Effector memory CD4-positive, alpha-beta T cell (primary cell): ENCODE measurements at regions not wholly inside any gene's neighbourhood (a gene's known extent, or its start where the extent isn't known, plus 50 kb on each side); places are given as distances from the start of the nearest gene placed in this dataset.

Source experiments
- DNase-seq, 3 donors: peaks; one replicate each; pipeline ENCODE4 v3.0.0-alpha.2; 2020
- H3K27ac ChIP-seq: 2 replicates; pipeline ENCODE4 v1.7.0; 2013; ENCODE audit warnings: mild to moderate bottlenecking, low read length, moderate library complexity; ENCODE audit not compliant: insufficient read depth, poor library complexity, severe bottlenecking
- H3K27me3 ChIP-seq: replicated peaks from 2 replicates; pipeline ENCODE4 v1.7.0; 2013; ENCODE audit warnings: mild to moderate bottlenecking, low read length; ENCODE audit not compliant: insufficient read depth, control insufficient read depth, poor library complexity, severe bottlenecking
- H3K36me3 ChIP-seq: 2 replicates; pipeline ENCODE4 v1.7.0; 2013; ENCODE audit warnings: mild to moderate bottlenecking, low read length, moderate library complexity; ENCODE audit not compliant: control insufficient read depth, insufficient read depth
- H3K4me1 ChIP-seq: 2 replicates; pipeline ENCODE4 v1.7.0; 2013; ENCODE audit warnings: low read length, mild to moderate bottlenecking; ENCODE audit not compliant: control insufficient read depth, insufficient read depth, poor library complexity, severe bottlenecking
- H3K4me3 ChIP-seq: 2 replicates; pipeline ENCODE4 v1.7.0; 2013; ENCODE audit warnings: low read length, low read depth, mild to moderate bottlenecking; ENCODE audit not compliant: insufficient read depth, poor library complexity, severe bottlenecking
- H3K9me3 ChIP-seq: 2 replicates; pipeline ENCODE4 v1.7.0; 2013; ENCODE audit warnings: mild to moderate bottlenecking, low read length, moderate library complexity; ENCODE audit not compliant: control insufficient read depth

DNA sequence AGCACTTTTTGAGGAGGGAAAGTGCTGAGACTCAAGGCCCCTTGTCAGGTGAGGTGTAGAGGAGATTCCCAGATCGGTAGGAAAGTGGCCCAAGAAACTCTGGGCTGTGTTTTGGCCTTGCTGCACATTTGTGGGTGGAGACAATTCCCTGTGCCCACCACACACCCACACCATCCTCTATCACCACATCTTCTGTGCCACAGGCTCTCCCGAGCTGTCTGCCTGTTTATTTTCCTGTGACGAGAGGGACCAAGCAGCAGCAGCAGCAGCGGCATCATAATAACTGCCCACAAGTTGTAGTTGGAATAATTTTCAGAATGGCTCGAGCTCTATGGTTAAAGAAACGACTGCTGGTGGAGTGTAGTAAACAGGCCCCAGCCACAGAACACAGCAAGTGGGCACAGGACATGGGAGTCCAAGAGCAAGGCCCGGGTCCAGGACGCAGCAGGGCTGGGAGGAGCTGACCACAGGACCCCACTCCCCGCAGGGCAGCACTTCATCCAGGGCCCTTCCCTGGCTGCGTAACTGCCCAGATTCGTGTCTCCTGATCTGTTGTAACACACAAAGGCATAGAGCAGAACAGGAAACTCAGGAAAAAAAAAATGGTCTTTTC, 55.6 kb upstream of the BCL2L14 start:
- no peak overlapping the region for H3K4me3 ChIP-seq
- no peaks in the 10 kb centered on the region for H3K9me3 ChIP-seq
- no peak for DNase-seq
- no peaks in the 10 kb centered on the region for H3K27me3 ChIP-seq
- H3K27ac ChIP-seq: no peak overlapping the region
- peaks cover 35% of the 10 kb centered on the region for H3K4me1 ChIP-seq
- H3K36me3 ChIP-seq: no peaks in the 10 kb centered on the region

DNA sequence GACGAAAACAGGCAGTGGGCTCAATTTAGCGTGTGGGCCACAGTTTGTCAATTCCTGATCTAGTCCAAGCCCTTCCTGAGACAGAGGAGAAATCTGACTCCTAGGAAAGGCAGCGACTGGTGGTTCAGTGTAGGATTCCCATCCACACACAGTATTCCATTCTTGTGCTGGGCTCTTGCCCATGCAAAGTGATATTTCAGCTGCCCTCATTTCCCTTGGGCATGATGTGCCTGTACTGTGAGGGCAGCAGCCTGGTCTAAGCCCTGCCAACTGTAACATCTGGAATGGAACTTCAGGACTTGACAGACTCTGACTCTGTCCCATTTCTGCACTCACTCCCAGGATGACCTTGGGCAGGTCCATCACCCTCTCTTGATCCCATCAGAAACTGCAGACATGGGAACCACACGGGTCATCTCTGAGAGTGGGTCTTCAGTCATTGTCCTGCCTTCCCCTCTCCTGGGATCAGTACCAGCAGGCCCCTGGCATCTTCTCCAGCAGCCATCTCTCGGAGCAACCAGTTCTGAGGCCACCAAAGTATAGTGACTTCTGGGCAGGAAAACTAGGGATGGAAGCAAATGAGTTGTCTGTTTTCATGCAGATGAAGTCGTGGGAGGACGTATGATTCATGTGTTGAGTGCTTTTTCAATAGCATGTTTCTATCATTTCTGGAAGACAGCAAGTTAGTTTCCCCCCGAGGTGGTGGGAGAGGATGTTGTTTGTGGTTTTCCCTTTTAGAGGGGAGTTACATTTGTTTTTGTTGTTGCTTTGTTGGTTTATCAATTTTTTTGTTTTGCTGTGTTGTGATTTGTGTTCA, 54.2 kb upstream of the BCL2L14 start:
- Histone ChIP-seq H3K4me3 (no peak overlapping the region), H3K27ac (no peak overlapping the region)
- no peak for DNase-seq

DNA sequence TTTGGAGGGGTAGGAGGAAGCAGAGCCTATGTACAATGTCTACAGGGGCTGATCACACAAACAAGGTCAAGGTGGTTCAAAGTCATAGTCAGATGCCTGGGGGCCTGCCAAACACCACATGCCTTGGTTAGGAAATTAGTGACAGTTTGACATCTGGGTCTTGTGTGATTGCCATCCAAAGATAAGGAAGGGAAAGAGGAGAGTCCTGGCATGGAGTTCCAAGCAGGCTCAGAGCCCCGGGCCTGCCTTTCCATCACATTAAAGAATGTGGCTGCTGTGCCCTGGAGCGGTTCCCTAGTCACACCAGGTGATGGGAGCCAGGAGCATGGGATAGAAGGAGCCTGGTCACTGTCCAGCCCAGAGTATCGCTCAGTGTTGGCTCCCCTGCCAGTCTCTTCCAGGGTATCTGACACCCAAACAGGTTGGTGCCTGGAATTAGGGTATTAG, 53.6 kb upstream of the BCL2L14 start:
- no peak overlapping the region for H3K4me3 ChIP-seq
- no peaks in the 10 kb centered on the region for H3K36me3 ChIP-seq
- H3K27ac ChIP-seq: no peak overlapping the region
- no peak for DNase-seq
- peaks cover 19% of the 10 kb centered on the region for H3K4me1 ChIP-seq
- H3K9me3 ChIP-seq: no peaks in the 10 kb centered on the region
- H3K27me3 ChIP-seq: no peaks in the 10 kb centered on the region

More for the DNA sequence above, 54.2 kb upstream of the BCL2L14 start:
- no peaks in the 10 kb centered on the region for H3K9me3 ChIP-seq
- H3K4me1 ChIP-seq: peaks cover 22% of the 10 kb centered on the region
- H3K36me3 ChIP-seq: no peaks in the 10 kb centered on the region
- H3K27me3 ChIP-seq: no peaks in the 10 kb centered on the region

GRCh38 chr12:12017798-12018197, 52.9 kb upstream of the BCL2L14 start:
- H3K27me3 ChIP-seq: no peaks in the 10 kb centered on the region
- H3K27ac ChIP-seq: no peak overlapping the region
- no peak overlapping the region for H3K4me3 ChIP-seq
- H3K36me3 ChIP-seq: no peaks in the 10 kb centered on the region
- no peak for DNase-seq
- peaks cover 12% of the 10 kb centered on the region for H3K4me1 ChIP-seq
- no peaks in the 10 kb centered on the region for H3K9me3 ChIP-seq

DNA sequence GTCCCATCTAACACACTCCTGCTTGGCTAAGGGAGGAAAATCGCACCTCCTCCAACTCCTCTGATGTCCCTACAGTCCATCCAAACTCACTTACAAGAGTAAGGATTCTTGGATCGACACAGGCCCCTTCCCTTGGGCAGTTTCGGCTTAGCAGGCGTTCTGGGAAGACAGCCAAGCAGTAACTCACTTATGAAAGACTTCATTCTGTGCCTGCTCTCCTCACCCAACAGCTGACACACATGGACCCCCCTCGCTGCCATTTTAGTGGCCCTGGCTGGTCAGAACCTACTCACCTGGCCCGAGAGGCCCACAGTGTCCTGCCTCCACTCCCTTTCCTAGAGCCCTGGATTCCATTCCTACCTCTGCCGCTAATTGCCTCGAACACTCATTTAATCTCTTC, 52.3 kb upstream of the BCL2L14 start:
- Histone ChIP-seq H3K36me3 (no peaks in the 10 kb centered on the region), H3K4me3 (no peak overlapping the region), H3K27me3 (no peaks in the 10 kb centered on the region), H3K27ac (no peak overlapping the region), H3K4me1 (peaks cover 11% of the 10 kb centered on the region), H3K9me3 (no peaks in the 10 kb centered on the region)
- no peak for DNase-seq

DNA sequence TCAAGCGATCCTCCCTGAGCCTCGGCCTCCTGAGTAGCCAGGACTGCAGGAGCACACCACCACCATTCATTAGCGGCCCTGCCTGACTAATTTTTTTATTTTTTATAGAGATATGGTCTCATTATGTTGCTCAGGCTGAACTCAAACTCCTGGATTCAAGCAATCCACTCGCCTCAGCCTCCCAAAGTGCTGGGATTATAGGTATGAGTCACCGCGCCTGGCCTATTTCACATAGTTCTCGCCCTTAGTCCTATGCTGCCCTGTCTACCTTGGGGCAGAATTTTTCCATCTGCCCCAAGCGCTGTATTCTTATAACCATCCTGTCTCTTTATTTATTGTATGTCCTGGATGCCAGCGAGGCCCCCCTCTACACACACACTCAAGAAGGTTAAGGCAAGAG, 50.9 kb upstream of the BCL2L14 start:
- no peak overlapping the region for H3K27ac ChIP-seq
- H3K4me1 ChIP-seq: peaks cover 15% of the 10 kb centered on the region
- H3K36me3 ChIP-seq: no peaks in the 10 kb centered on the region
- H3K27me3 ChIP-seq: no peaks in the 10 kb centered on the region
- H3K4me3 ChIP-seq: no peak overlapping the region
- no peaks in the 10 kb centered on the region for H3K9me3 ChIP-seq
- no peak for DNase-seq

DNA sequence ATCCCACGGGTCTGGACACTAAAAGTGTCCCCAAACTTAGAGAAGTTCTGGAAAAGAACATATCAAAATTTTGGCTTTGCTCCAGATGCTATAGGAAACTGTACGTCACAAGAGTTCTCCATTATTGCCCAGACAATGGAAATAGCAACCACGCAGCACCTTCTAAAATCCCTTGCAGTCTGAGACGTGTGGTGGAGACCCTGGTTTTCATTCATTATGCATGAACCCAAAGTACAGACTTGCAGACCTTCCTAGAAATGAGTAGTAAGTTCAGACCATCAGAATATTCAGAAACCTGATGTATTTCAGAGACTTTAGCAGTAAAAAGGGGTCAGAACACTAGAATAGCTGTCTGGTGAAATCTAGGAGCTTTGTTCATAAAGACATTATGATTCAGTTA, 50.0 kb upstream of the BCL2L14 start:
- Histone ChIP-seq H3K36me3 (no peaks in the 10 kb centered on the region), H3K27ac (no peak overlapping the region), H3K27me3 (no peaks in the 10 kb centered on the region), H3K9me3 (no peaks in the 10 kb centered on the region), H3K4me3 (no peak overlapping the region), H3K4me1 (peaks cover 23% of the 10 kb centered on the region)
- DNase-seq: no peak
